NB4 (cell line): ENCODE measurements at regions not wholly inside any gene's neighbourhood (a gene's known extent, or its start where the extent isn't known, plus 50 kb on each side); places are given as distances from the start of the nearest gene placed in this dataset.

Experiments used
- CTCF ChIP-seq: IDR thresholded peaks from one replicate; pipeline ENCODE4 v1.5.1; 2012; ENCODE audit warnings: low read depth, low read length
- POLR2A ChIP-seq: IDR thresholded peaks from 2 replicates; pipeline ENCODE4 v1.6.1; 2011; ENCODE audit warnings: mild to moderate bottlenecking; ENCODE audit not compliant: insufficient read length; ENCODE audit errors: extremely low read depth

GRCh38 chr7:25596443-25596842, 368.2 kb upstream of the NPVF start:
- no peak for TF ChIP-seq POLR2A
- TF ChIP-seq CTCF: no peak
